NB4 (cell line): ENCODE measurements at regions not wholly inside any gene's neighbourhood (a gene's known extent, or its start where the extent isn't known, plus 50 kb on each side); places are given as distances from the start of the nearest gene placed in this dataset.

Source experiments
- DNase-seq: peaks from one replicate; pipeline ENCODE4 v3.0.0; 2010; ENCODE audit warnings: low read depth
- H3K4me3 ChIP-seq: one replicate; pipeline ENCODE4 v1.5.1; 2011; ENCODE audit warnings: mild to moderate bottlenecking, low read depth, low read length, moderate library complexity
- CTCF ChIP-seq: IDR thresholded peaks from one replicate; pipeline ENCODE4 v1.5.1; 2012; ENCODE audit warnings: low read depth, low read length
- MAX ChIP-seq: IDR thresholded peaks from 2 replicates; pipeline ENCODE4 v1.6.1; 2011; ENCODE audit warnings: low read depth, low read length
- MYC ChIP-seq: IDR thresholded peaks from 2 replicates; pipeline ENCODE4 v1.6.1; 2011; ENCODE audit warnings: low read depth, low read length
- POLR2A ChIP-seq: IDR thresholded peaks from 2 replicates; pipeline ENCODE4 v1.6.1; 2011; ENCODE audit warnings: mild to moderate bottlenecking; ENCODE audit not compliant: insufficient read length; ENCODE audit errors: extremely low read depth

GRCh38 chr11:115075356-115075755, 397.0 kb downstream of the NXPE2 start:
- no peak for TF ChIP-seq POLR2A
- TF ChIP-seq CTCF, result no peak
- TF ChIP-seq MAX, result no peak
- TF ChIP-seq MYC, result no peak
- no peak for DNase-seq
- H3K4me3 ChIP-seq, result no peak overlapping the region

- no peak for TF ChIP-seq CTCF
- TF ChIP-seq MAX, result no peak
- no peak for TF ChIP-seq MYC
- no peak for TF ChIP-seq POLR2A
- DNase-seq, result no peak
- no peak overlapping the region for H3K4me3 ChIP-seq
Observed at GRCh38 chr11:115077740-115078139, 399.4 kb downstream of the NXPE2 start.

- no peak for DNase-seq
- no peak overlapping the region for H3K4me3 ChIP-seq
Observed at GRCh38 chr11:115078461-115079438, 400.4 kb downstream of the NXPE2 start.

GRCh38 chr11:115080923-115081680, 402.8 kb downstream of the NXPE2 start:
- no peak overlapping the region for H3K4me3 ChIP-seq
- DNase-seq, result no peak
- no peak for TF ChIP-seq MYC
- no peak for TF ChIP-seq POLR2A
- no peak for TF ChIP-seq MAX
- no peak for TF ChIP-seq CTCF

More at GRCh38 chr11:115078461-115079438, 400.4 kb downstream of the NXPE2 start:
- TF ChIP-seq POLR2A, result no peak
- no peak for TF ChIP-seq CTCF
- no peak for TF ChIP-seq MYC
- TF ChIP-seq MAX, result no peak

GRCh38 chr11:115081972-115082371, 403.6 kb downstream of the NXPE2 start:
- no peak for DNase-seq
- H3K4me3 ChIP-seq, result no peak overlapping the region
- TF ChIP-seq CTCF (no peak), MAX (no peak), POLR2A (no peak)
